Right kidney (tissue), 1 donor: ENCODE measurements at regions not wholly inside any gene's neighbourhood (a gene's known extent, or its start where the extent isn't known, plus 50 kb on each side); places are given as distances from the start of the nearest gene placed in this dataset.
"Not testable (repeated sequence)": the region's sequence is repeated elsewhere in the genome, so short reads cannot be mapped to it uniquely, and the experiment has no call there.

Experiments
- DNase-seq: peaks from one replicate; pipeline ENCODE4 v3.0.0-alpha.2; 2016

DNA sequence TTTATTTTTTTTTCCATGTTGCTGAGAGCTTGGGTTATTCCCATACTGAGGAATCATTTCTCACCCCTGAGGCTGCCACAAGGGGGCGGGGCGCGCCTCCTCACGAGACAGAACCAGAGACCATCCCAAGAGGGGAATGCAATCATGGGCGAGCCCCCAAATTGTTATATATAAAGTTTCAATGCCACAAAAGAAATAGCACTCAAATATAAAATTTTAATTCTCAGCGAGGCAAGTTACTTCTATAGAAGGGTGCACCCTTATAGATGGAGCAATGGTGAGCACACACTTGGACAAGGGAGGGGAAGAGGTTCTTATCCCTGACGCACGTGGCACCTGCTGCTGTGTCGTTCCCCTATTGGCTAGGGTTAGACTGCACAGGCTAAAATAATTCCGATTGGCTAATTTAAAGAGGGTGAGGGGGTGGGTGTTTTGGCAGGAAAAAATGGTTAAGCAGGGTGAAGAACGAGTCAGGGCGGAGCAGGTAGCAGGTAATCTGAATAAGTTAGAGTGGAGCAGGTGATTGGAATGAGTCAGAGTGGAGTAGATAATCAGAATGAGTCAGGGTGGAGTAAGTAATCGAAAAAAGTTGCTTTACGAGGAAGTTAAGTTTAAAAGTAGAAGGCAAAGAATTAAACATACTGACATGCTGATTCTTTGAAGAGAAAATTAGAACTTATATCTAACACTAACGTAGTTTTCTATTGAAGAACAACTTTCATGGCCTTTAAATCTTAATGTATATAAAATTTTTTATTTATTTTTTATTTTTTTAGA, 177.5 kb downstream of the MTCL1 start:
- no peak for DNase-seq

- DNase-seq: no peak
These were observed 178.0 kb downstream of the MTCL1 start for GRCh38 chr18:8883409-8883668.

DNA sequence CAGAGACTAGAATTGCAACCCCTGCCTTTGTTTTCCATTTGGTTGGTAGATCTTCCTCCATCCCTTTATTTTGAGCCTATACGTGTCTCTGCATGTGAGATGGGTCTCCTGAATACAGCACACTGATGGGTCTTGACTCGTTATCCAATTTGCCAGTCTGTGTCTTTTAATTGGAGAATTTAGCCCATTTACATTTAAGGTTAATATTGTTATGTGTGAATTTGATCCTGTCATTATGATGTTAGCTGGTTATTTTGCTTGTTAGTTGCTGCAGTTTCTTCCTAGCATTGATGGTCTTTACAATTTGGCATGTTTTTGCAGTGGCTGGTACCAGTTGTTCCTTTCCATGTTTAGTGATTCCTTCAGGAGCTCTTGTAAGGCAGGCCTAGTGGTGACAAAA, 182.5 kb downstream of the MTCL1 start:
- not testable (repeated sequence) for DNase-seq

GRCh38 chr18:8889489-8889888, 184.1 kb downstream of the MTCL1 start:
- no peak for DNase-seq

DNA sequence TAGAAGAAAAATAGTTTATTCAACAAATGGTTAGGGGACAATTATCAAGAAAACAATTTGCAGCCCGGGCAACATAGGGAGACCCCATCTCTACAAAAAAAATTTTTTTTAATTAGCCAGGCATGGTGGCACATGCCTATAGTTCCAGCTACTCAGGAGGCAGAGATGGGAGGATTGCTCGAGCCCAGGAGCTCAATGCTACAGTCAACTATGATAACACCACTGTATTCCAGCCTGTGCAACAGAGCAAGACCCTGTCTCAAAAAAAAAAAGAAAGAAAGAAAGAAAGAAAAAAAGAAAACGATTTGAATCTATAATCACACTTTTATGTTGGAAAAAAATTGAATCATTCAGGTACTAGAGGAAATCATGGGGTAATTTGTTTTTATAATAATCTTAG, 185.1 kb downstream of the MTCL1 start:
- DNase-seq: not testable (repeated sequence)

DNA sequence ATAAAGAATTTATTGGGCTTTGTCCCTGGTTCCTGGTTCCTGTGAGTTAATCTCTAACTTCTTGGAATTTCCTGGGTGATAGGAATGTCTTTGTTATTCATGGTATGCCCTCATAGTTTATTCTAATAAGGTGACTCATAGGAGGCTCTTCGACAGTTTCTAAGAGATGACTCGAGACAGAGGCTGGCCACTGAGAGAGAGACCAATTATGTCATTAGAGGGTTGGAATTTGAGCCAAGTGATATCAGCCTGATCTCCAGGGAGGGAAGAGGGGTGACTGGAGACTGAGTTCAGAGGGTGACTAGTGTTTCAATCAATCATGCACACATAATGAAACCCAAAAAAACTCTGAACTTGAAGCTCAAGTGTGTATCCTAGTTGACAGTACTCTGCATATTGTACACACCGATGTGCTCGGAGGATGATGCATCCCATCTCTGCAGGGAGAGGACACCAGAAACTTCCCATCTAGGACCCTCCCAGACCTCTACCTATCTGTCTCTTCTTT, 185.7 kb downstream of the MTCL1 start:
- DNase-seq: peak; percentile 28

DNA sequence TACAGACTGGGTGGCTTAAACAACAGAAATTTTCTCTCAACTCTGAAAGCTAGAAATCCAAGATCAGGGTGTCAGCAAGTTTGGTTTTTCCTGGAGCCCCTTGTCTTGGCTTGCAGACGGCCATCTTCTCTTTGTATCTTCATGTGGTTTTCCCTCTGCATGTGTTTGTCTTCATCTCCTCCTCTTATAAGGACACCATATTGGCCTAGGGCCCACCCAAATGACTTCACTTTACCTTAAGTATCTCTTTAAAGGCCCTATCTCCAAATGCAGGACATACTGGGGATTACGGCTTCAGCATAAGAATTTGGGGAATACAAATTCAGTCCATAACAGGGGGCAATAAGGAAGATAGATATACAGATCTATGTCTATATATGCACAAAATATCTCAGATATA, 187.9 kb downstream of the MTCL1 start:
- DNase-seq: no peak

DNA sequence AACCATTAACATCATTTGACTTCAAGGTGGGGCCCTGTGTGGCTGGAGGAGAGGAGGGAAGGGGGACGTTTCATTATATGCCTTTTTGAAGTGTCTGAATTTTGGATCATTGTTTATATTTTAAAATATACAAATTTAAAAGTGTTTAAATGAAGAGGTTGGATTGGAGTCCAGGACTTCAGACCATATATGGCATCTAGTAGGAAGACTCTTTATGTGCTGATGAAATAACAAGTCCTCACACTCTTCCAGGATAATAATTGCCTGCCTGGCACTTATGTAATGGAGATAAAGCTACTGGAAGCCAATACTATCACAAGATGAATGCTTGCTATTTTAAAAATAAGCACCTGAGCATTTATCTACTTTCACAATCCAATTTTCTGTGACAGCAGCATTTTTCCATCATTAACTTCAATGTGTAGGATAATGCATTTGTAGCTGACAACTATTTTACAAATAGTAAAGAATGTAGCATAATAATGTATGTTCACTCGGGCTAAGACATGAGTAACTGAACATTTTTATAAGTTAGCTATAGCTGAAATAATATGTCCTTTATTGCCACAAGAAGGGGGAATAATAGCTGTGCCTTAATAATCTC, 188.4 kb downstream of the MTCL1 start:
- DNase-seq: no peak

GRCh38 chr18:8894823-8895222, 189.5 kb downstream of the MTCL1 start:
- no peak for DNase-seq

GRCh38 chr18:8895341-8895740, 190.0 kb downstream of the MTCL1 start:
- no peak for DNase-seq

GRCh38 chr18:8895987-8896619, 190.7 kb downstream of the MTCL1 start:
- DNase-seq: no peak

GRCh38 chr18:8899000-8899399, 193.6 kb downstream of the MTCL1 start:
- no peak for DNase-seq

- no peak for DNase-seq
These were observed 195.2 kb downstream of the MTCL1 start for GRCh38 chr18:8900552-8900951.

- no peak for DNase-seq
These were observed 195.7 kb downstream of the MTCL1 start for GRCh38 chr18:8901019-8901418.

- DNase-seq: no peak
These were observed 198.2 kb upstream of the NDUFV2 start for GRCh38 chr18:8904316-8904715.

DNA sequence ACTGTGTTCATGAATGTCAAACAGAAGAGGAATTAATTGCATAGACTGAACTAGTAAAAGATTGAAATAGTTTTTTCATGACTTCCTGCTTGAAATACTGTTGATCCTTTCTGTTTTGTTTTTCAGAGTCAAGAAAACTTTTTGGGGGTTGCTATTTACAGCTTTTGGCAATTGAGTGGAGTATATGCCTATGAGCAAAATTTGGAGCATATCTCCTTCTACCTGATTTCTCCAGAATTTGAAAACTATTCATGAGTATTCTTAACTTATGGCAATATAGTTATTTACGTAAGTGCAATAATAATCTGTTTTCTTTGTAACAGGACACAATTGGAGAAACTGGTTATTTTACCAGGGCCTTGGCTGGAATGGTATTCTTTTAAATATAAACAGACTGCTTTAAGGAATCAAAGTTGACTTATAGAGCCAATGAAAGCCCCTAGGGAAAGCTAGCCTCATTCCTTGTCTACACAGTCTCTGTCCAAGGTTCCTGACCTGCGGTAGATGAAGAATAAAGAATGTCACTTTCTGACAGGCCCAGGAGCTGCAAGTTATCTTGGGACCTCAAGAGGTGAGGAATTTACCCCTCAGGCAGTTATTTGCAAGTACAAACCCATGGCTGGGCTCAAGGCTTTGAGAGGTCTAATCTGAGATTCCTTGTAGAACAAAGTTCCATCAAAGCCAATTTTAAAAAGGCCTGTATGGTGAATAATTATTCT, 193.5 kb upstream of the NDUFV2 start:
- DNase-seq: no peak

- DNase-seq: no peak
These were observed 192.2 kb upstream of the NDUFV2 start for GRCh38 chr18:8910186-8910822.

DNA sequence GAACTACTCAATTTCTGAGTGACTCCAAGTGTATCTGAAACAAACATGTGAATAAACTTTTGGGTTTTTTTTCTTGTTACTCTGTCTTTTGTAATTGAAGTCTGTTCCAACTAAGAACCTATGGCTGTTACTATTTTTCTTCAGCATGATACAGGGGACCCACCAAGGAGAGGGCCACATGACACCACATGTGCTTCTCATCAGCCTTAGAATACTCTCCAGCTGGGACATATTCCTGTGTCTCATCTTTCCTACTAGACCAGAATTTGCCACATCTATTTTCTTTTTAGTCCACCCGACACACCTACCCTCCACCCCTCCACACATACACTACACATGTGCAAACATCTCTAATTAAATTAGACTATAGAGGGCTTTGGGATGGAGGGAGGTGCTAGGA, 191.7 kb upstream of the NDUFV2 start:
- no peak for DNase-seq

DNA sequence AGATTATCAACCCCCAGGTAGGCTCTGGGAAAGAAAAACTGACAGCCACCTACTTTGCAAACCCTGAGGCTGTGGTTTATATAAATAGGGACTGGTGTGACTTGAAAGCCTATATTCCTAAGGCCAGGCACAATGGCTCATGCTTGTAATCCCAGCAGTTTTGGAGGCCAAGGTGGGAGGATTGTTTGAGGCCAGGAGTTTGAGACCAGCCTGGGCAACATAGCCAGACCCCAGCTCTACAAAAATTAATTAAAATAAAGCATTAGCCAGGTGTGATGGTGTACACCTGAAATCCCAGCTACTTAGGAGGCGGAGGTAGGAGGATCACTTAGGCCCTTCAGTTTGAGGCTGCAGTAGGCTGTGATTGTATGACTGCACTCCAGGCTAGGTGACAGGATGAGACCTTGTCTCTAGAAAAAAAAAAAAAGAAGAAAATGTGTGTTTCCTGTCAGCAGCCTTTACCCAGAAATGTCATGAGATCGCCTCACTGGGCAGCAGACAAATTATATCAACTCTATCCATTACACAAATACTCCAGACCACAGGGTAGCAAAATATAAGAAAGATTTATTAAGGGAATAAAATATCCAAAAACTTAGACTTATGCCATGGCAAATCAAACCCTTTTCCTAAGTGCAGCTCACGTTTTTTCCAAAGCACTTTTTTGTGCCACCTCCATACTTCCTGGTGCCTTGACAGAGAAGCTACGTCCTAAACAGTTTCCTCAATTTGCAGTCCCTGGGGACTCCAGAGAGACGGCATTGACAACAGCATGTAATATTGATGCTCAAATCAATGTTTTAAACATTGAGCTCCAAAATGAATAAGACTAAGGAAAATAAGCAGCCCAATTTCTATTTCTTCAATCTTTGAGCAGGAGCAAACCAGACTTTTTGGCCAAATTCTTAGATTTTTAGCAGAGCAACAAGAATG, 190.8 kb upstream of the NDUFV2 start:
- DNase-seq: no peak

DNA sequence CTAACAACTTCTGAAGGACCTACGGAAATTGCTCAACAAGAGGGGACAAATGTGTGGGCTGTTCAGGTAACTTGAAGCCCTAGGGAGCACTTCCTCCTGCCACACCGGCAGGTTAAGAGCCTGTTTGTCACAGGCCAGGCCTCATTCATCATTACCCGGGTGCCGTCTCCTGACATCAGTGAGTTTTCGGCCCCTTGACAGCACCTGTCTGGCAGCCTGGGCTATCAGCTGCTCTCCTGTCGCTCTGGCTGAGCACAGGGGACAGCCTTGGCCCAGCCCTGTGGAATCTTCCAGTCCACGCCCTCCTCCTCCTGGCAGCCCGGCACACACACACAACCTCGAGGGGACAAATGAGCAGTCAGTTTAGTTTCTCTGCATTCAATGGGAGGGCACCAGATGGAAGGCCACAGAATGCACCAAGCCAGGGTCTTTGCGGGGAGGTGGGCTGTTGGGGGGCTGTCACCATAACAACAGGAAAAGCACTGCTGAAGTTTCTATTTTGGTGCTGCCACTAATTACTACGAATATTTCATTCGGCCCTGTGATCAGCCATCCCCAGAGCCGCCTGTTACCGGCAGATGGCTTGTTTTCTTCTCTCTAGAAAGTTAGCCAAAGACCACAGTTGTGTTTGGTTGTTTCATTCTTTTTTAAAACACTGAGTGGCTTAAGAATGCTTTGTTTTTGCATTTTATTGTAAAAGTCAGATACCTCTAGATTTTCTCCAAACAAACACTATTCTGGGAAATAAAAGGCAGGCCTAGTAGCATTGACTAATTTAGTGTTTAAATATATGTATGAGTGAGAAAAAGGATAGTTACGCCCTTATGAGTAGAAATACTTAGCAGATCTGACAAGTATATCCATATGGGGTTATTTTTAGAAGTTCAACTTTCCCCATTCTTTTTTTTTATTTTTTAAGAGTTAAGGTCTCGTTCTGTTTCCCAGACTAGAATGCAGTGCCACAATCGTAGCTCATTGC, 189.9 kb upstream of the NDUFV2 start:
- peak; percentile 63 for DNase-seq
